ENCODE measurements at regions not wholly inside any gene's neighbourhood (a gene's known extent, or its start where the extent isn't known, plus 50 kb on each side); places are given as distances from the start of the nearest gene placed in this dataset.

DNA sequence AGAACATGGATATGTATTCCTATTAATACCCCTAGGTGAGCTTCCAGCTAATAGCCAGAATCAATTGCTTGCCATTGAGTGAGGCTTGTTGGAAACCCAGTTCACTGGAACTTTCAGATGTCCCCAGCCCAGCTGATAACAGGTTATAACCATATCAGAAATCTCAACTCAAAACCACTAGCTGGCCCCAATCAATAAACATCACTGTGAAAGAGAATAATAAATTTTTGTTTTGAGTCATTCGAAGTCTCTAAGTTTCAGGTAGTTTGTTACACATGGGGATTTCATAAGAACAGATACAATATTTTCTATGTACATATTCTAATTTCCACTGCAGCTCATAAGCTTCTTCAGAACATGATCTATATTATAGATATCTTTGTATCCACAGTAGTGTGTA is 162.9 kb upstream of the SNX7 start:
- H3K4me1 Mint-ChIP-seq = no peaks in the 10 kb centered on the region
- H3K4me3 Mint-ChIP-seq = no peak overlapping the region
- no peak overlapping the region for H3K27ac Mint-ChIP-seq
- no peak for ATAC-seq
- no peaks in the 10 kb centered on the region for H3K9me3 Mint-ChIP-seq
- DNase-seq (ENCODE audit: low spot score in 2 of 2) = no peak
- no peaks in the 10 kb centered on the region for H3K36me3 Mint-ChIP-seq

DNA sequence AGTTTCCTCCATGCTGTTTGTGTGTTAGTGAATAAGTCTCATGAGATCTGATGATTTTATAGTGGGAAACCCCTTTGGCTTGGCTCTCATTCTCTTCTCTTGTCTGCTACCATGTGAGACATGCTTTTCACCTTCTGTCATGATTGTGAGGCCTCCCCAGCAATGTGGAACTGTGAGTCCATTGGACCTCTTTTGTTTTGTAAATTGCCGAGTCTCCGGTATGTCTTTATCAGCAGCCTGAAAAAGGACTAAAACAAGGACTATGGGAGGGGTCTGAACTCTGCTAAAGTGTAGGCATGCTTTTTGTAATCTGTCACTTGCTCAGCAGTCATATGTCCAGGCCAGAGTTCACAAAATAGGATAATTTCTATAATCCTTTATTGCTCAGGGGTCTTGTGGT is 164.0 kb upstream of the SNX7 start:
- Mint-ChIP-seq H3K9me3 (no peaks in the 10 kb centered on the region), H3K27ac (no peak overlapping the region), H3K4me3 (no peak overlapping the region), H3K36me3 (no peaks in the 10 kb centered on the region), H3K4me1 (no peaks in the 10 kb centered on the region)
- no peak for DNase-seq (ENCODE audit: low spot score in 2 of 2)
- no peak for ATAC-seq

DNA sequence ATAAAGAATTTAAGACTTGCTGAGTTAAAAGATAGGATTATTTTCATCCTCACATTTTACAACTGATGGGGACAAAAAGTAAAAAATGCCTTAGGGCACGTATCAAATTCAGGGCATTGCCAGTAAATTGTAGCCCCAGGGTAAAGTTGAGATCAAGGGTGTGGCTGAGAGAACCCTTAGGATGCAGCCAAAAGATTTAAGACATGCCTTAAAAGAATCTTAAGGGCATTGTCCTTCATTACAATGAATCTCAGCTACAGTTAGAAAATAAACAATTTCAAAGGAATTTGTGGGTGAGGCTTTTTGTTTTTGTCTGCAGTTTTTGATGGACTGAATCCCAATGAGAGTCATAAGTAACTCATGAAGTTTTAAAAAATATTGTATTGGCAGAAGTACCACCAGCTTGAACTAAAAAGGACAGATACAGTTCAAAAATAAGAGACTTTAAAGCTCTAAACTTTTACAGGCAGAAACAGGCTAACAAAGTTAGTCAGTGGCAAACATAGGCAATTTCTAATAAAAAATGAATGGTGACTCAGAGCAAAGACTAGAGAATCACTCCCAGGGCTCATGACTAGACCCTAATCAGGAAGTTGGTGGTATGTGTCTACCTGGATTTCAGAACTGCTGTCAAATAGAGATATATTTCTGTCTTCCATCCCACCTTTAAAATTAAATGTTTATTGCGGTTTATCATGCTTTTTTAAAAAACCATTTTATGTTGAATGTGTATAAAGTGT is 165.1 kb upstream of the SNX7 start:
- Mint-ChIP-seq H3K36me3 (no peaks in the 10 kb centered on the region), H3K4me1 (no peaks in the 10 kb centered on the region), H3K4me3 (no peak overlapping the region), H3K27ac (no peak overlapping the region), H3K9me3 (no peaks in the 10 kb centered on the region)
- DNase-seq (ENCODE audit: low spot score in 2 of 2) (no peak), ATAC-seq (no peak)

DNA sequence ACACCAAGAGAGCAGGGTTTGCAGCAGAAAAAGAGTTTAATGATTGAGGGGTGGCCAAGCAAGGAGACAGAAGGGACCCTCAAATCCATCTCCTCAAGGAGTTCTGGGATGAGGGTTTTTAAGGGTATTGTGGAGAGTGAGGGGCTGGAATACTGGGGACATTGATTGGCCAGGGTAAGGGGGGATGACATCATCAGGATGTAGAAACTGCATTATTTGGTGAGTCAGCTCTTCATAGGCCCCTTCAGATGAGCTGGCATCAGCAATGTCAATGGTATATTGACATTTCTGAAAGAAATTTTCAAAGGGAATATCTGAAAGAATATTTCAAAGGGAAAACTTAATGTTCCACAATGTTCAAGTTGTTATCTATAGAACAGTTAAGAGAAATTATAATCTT is 168.1 kb upstream of the SNX7 start:
- no peak for ATAC-seq
- no peaks in the 10 kb centered on the region for H3K36me3 Mint-ChIP-seq
- no peaks in the 10 kb centered on the region for H3K4me1 Mint-ChIP-seq
- H3K4me3 Mint-ChIP-seq = no peak overlapping the region
- no peak overlapping the region for H3K27ac Mint-ChIP-seq
- DNase-seq (ENCODE audit: low spot score in 2 of 2) = no peak
- no peaks in the 10 kb centered on the region for H3K9me3 Mint-ChIP-seq

- Mint-ChIP-seq H3K4me1 (no peaks in the 10 kb centered on the region), H3K4me3 (no peak overlapping the region), H3K9me3 (no peaks in the 10 kb centered on the region), H3K36me3 (no peaks in the 10 kb centered on the region), H3K27ac (no peak overlapping the region)
- DNase-seq (ENCODE audit: low spot score in 2 of 2) (no peak), ATAC-seq (no peak)
Observed at GRCh38 chr1:98490099-98490498, 171.4 kb upstream of the SNX7 start.

DNA sequence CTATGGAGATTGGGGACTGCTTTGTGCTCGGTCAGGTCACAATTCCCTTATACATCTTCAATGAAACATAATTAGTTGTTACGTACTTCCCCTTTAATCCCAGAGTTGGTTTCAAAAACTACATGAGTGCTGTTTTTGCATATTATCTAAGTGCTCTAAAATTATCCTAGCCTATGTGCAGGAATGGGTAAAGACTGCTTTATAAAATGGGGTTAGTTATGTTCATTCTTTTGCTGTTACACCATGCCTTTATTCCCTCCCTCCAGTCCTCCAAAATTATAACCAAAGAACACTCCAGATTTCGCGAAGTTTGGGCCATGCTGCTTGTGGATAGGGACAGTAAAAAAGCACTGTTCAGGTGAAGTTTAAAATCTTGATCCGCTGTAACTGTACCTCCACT is 173.9 kb upstream of the SNX7 start:
- Mint-ChIP-seq H3K27ac (no peak overlapping the region), H3K4me3 (no peak overlapping the region), H3K4me1 (no peaks in the 10 kb centered on the region), H3K9me3 (no peaks in the 10 kb centered on the region), H3K36me3 (no peaks in the 10 kb centered on the region)
- ATAC-seq (no peak), DNase-seq (ENCODE audit: low spot score in 2 of 2) (no peak)

- ATAC-seq = no peak
- Mint-ChIP-seq H3K4me1 (no peaks in the 10 kb centered on the region), H3K9me3 (no peaks in the 10 kb centered on the region), H3K36me3 (no peaks in the 10 kb centered on the region), H3K27ac (no peak overlapping the region), H3K4me3 (no peak overlapping the region)
- DNase-seq (ENCODE audit: low spot score in 2 of 2) = no peak
Observed at GRCh38 chr1:98482611-98483010, 178.9 kb upstream of the SNX7 start.

DNA sequence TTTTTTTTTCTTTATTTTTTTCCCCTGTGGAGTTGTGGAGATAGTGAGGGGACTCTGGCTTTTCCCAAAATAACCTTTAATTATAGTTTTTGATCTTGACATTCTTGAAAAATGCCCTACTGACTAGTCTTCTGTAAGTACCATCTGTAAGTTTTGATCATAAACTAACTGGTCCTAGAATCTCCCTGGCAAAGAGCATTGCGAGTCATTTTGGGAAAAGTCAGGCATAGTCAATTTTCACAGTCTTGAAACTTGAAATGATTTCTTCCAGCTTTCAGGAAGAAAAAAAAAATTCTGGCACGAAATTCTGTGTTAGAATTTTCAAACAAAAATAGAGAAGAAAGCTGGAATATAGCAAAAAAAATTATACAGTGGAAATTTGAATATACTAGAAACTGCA is 181.2 kb upstream of the SNX7 start:
- ATAC-seq = no peak
- Mint-ChIP-seq H3K36me3 (no peaks in the 10 kb centered on the region), H3K4me3 (no peak overlapping the region), H3K27ac (no peak overlapping the region), H3K9me3 (no peaks in the 10 kb centered on the region), H3K4me1 (no peaks in the 10 kb centered on the region)
- DNase-seq (ENCODE audit: low spot score in 2 of 2) = no peak

DNA sequence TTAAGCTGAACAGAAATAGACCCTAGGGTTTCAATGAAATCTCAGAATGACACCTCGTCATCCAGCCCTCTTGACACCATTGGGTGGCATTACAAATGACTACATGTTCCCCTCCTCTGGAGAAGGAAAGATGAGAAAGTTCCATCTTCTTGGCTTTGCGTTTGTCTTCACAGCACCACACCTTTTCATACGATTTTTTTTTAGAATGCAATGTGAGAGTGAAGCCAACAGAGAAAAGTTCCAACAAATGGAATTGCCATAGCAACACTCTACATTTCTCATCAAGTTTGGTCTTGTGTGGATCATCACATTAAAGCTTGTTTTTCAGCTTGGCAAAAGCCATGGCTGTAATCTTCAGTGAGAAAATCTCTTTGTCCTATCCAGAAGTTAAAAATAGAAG is 183.4 kb upstream of the SNX7 start:
- no peak overlapping the region for H3K4me3 Mint-ChIP-seq
- H3K9me3 Mint-ChIP-seq = no peaks in the 10 kb centered on the region
- no peak overlapping the region for H3K27ac Mint-ChIP-seq
- ATAC-seq = no peak
- no peak for DNase-seq (ENCODE audit: low spot score in 2 of 2)
- H3K36me3 Mint-ChIP-seq = no peaks in the 10 kb centered on the region
- H3K4me1 Mint-ChIP-seq = no peaks in the 10 kb centered on the region

- H3K9me3 Mint-ChIP-seq = no peaks in the 10 kb centered on the region
- no peaks in the 10 kb centered on the region for H3K36me3 Mint-ChIP-seq
- no peak overlapping the region for H3K27ac Mint-ChIP-seq
- ATAC-seq = no peak
- H3K4me1 Mint-ChIP-seq = no peaks in the 10 kb centered on the region
- DNase-seq (ENCODE audit: low spot score in 2 of 2) = no peak
- H3K4me3 Mint-ChIP-seq = no peak overlapping the region
Observed at GRCh38 chr1:98472878-98473277, 188.6 kb upstream of the SNX7 start.

DNA sequence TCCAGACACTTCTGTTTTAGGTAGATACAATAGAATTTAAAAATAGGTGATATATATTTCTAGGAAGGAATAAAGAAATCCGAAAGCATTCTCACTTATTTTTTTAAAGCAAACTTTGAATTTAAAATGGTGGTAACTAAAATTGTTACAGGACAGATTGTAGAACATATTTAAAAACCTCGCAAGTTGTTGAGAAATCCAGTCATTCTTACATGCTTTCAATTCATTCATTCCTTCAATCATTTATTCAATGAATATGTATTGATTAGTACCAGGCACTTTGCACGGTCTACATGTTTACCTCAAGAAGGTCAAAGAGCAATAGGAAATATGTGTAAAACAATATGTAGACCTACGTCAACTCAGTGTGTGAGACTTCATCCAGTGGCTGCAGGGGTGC is 189.9 kb upstream of the SNX7 start:
- Mint-ChIP-seq H3K27ac (no peak overlapping the region), H3K9me3 (no peaks in the 10 kb centered on the region), H3K4me3 (no peak overlapping the region), H3K36me3 (no peaks in the 10 kb centered on the region), H3K4me1 (no peaks in the 10 kb centered on the region)
- ATAC-seq (no peak), DNase-seq (ENCODE audit: low spot score in 2 of 2) (no peak)

DNA sequence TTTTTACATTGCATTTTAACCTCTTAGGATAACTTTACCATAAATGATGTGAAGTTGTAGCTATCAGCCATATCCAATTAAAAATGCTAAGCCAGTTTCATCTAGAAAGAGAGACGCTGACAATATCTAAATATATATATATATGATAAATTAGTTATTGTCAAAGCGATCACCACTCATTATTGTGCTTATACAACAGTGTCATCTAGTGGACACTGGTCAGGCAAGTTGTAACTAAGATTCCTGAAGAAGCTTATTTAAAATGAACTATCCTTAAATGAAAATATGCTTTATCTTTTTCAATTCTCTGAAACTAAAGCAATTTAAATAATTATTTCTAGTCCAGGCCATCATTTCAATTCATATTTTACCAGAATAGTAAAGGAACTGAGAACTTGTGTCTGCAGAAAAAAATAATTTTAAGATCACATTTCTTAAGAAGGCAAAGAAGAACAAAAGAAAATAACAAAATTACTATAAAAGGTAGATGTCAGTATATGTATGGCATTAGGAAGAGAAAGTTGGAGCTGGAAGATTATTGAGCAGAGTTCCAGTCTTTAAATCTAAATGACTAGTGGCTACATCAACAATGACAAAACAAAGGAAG is 193.3 kb upstream of the SNX7 start:
- ATAC-seq = no peak
- no peaks in the 10 kb centered on the region for H3K9me3 Mint-ChIP-seq
- no peaks in the 10 kb centered on the region for H3K4me1 Mint-ChIP-seq
- H3K36me3 Mint-ChIP-seq = no peaks in the 10 kb centered on the region
- no peak overlapping the region for H3K27ac Mint-ChIP-seq
- no peak overlapping the region for H3K4me3 Mint-ChIP-seq
- no peak for DNase-seq (ENCODE audit: low spot score in 2 of 2)

- H3K4me3 Mint-ChIP-seq = no peak overlapping the region
- no peak for ATAC-seq
- no peaks in the 10 kb centered on the region for H3K4me1 Mint-ChIP-seq
- no peak for DNase-seq (ENCODE audit: low spot score in 2 of 2)
- H3K9me3 Mint-ChIP-seq = no peaks in the 10 kb centered on the region
- no peaks in the 10 kb centered on the region for H3K36me3 Mint-ChIP-seq
- H3K27ac Mint-ChIP-seq = no peak overlapping the region
Observed at GRCh38 chr1:98467586-98467985, 193.9 kb upstream of the SNX7 start.

DNA sequence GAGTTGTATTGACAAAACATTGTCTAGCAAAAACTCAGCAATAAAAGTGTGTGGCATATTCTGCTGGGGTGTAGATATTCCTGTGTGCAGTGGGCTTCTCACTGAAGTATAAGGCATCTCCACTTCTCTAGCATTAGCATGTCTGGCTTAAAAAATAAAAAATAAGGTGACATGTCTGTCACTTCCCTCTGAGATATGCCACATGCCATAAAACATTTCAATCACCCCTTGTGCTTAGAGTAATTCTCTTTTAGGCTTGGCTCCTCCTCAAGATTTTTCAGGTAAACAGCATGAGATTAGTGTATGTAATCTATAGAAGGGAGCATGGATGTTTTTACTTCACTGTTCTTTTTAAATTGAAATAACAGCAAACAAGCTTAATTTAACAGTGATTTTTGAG is 194.4 kb upstream of the SNX7 start:
- H3K4me3 Mint-ChIP-seq = no peak overlapping the region
- no peak for ATAC-seq
- no peaks in the 10 kb centered on the region for H3K4me1 Mint-ChIP-seq
- H3K9me3 Mint-ChIP-seq = no peaks in the 10 kb centered on the region
- no peak for DNase-seq (ENCODE audit: low spot score in 2 of 2)
- no peaks in the 10 kb centered on the region for H3K36me3 Mint-ChIP-seq
- no peak overlapping the region for H3K27ac Mint-ChIP-seq

DNA sequence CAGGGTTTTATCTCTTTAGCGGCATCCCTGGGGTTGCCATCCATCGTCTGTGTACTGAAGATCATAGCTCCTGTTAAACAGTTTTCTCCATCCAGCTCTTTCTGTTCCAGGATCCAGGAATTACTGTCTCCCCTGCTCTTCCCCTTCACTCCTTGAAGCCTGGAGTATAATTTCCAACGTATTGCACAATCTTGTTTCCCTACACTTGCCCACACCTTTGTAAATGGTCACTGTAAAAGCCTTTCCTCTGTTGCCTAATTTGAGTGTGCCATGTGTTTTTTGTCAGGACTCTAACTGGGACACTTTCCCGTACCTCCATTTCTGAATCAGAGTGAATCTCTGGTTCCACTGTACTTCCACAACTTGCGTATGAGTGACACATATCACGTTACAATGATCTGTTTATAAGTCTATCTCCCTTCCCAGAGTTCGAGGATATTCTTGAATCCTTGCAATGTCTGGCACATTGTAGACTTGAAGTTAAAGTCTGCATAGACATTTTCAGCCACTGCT is 199.6 kb upstream of the SNX7 start:
- Mint-ChIP-seq H3K4me1 (no peaks in the 10 kb centered on the region), H3K27ac (no peak overlapping the region), H3K9me3 (no peaks in the 10 kb centered on the region), H3K4me3 (no peak overlapping the region), H3K36me3 (no peaks in the 10 kb centered on the region)
- DNase-seq (ENCODE audit: low spot score in 2 of 2) (no peak), ATAC-seq (no peak)

GRCh38 chr1:98460136-98460535 is 201.4 kb upstream of the SNX7 start:
- Mint-ChIP-seq H3K9me3 (no peaks in the 10 kb centered on the region), H3K27ac (no peak overlapping the region), H3K36me3 (no peaks in the 10 kb centered on the region), H3K4me1 (no peaks in the 10 kb centered on the region), H3K4me3 (no peak overlapping the region)
- no peak for DNase-seq (ENCODE audit: low spot score in 2 of 2)
- no peak for ATAC-seq
